GM18907 (cell line): ENCODE measurements at regions not wholly inside any gene's neighbourhood (a gene's known extent, or its start where the extent isn't known, plus 50 kb on each side); places are given as distances from the start of the nearest gene placed in this dataset.
A peak's percentile ranks its signal among the peaks of the same experiment; 100 is the strongest.

Experiments
- ATAC-seq: cut with Tn5 transposase; IDR thresholded peaks from one replicate; pipeline ENCODE4 v1.9.1; 2021; ENCODE audit warnings: mild to moderate bottlenecking, moderate library complexity; ENCODE audit not compliant: unreplicated experiment

GRCh38 chr4:15130441-15130840 lies 128.2 kb downstream of the CPEB2 start:
- no peak for ATAC-seq

- no peak for ATAC-seq
Observed at GRCh38 chr4:15131551-15131950, 129.3 kb downstream of the CPEB2 start.

- ATAC-seq, result no peak
Observed at GRCh38 chr4:15132739-15133138, 130.5 kb downstream of the CPEB2 start.

GRCh38 chr4:15139599-15139998 lies 137.3 kb downstream of the CPEB2 start:
- ATAC-seq, result no peak

GRCh38 chr4:15142201-15142600 lies 139.9 kb downstream of the CPEB2 start:
- no peak for ATAC-seq

GRCh38 chr4:15143551-15143950 lies 141.3 kb downstream of the CPEB2 start:
- ATAC-seq, result no peak

GRCh38 chr4:15144249-15144966 lies 142.1 kb downstream of the CPEB2 start:
- no peak for ATAC-seq

- no peak for ATAC-seq
Observed at GRCh38 chr4:15144967-15145295, 142.7 kb downstream of the CPEB2 start.

GRCh38 chr4:15145709-15146108 lies 143.4 kb downstream of the CPEB2 start:
- ATAC-seq, result no peak

- ATAC-seq, result no peak
Observed at GRCh38 chr4:15147714-15148113, 145.4 kb downstream of the CPEB2 start.

GRCh38 chr4:15148199-15148598 lies 145.9 kb downstream of the CPEB2 start:
- ATAC-seq, result no peak

GRCh38 chr4:15148691-15149090 lies 146.4 kb downstream of the CPEB2 start:
- ATAC-seq, result no peak

GRCh38 chr4:15149234-15149838 lies 147.1 kb downstream of the CPEB2 start:
- ATAC-seq, result peak; percentile 70

GRCh38 chr4:15149839-15150592 lies 147.7 kb downstream of the CPEB2 start:
- ATAC-seq, result peak; percentile 92

GRCh38 chr4:15150631-15151030 lies 148.3 kb downstream of the CPEB2 start:
- ATAC-seq, result no peak

GRCh38 chr4:15151033-15151432 lies 148.8 kb downstream of the CPEB2 start:
- ATAC-seq, result no peak

GRCh38 chr4:15153662-15154061 lies 151.4 kb downstream of the CPEB2 start:
- no peak for ATAC-seq

GRCh38 chr4:15158406-15159091 lies 156.3 kb downstream of the CPEB2 start:
- ATAC-seq, result no peak

- ATAC-seq, result no peak
Observed at GRCh38 chr4:15159477-15160019, 157.3 kb downstream of the CPEB2 start.

GRCh38 chr4:15161439-15161838 lies 159.2 kb downstream of the CPEB2 start:
- no peak for ATAC-seq

- ATAC-seq, result no peak
Observed at GRCh38 chr4:15162046-15162445, 159.8 kb downstream of the CPEB2 start.
